ENCODE measurements at regions not wholly inside any gene's neighbourhood (a gene's known extent, or its start where the extent isn't known, plus 50 kb on each side); places are given as distances from the start of the nearest gene placed in this dataset.

GRCh38 chr2:217117523-217117922 is 257.7 kb upstream of the TNP1 start:
- H3K27ac ChIP-seq (ENCODE audit: low read depth in 1 of 2, low read length in 2 of 2): no peak overlapping the region
- H3K79me2 ChIP-seq (ENCODE audit: insufficient read depth, low read length): no peaks in the 10 kb centered on the region
- TF ChIP-seq, protein P1, sequence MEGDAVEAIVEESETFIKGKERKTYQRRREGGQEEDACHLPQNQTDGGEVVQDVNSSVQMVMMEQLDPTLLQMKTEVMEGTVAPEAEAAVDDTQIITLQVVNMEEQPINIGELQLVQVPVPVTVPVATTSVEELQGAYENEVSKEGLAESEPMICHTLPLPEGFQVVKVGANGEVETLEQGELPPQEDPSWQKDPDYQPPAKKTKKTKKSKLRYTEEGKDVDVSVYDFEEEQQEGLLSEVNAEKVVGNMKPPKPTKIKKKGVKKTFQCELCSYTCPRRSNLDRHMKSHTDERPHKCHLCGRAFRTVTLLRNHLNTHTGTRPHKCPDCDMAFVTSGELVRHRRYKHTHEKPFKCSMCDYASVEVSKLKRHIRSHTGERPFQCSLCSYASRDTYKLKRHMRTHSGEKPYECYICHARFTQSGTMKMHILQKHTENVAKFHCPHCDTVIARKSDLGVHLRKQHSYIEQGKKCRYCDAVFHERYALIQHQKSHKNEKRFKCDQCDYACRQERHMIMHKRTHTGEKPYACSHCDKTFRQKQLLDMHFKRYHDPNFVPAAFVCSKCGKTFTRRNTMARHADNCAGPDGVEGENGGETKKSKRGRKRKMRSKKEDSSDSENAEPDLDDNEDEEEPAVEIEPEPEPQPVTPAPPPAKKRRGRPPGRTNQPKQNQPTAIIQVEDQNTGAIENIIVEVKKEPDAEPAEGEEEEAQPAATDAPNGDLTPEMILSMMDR (IDR thresholded peaks at IDR 0.05): no peak
- H3K27ac Mint-ChIP-seq: no peak overlapping the region
- intact Hi-C loops (cut with micrococcal nuclease): no loop called here
- H3K27me3 Mint-ChIP-seq (ENCODE audit: low read depth in 3 of 3): peaks cover 4 to 17% (median 9%) of the 10 kb centered on the region in 3 donors
- WGBS (ENCODE audit: insufficient coverage): no CpG with 5 or more reads among the region's 1 CpG
- H3K4me1 Mint-ChIP-seq: no peaks in the 10 kb centered on the region
- no peaks in the 10 kb centered on the region for H3K36me3 Mint-ChIP-seq
- H4K20me1 ChIP-seq (ENCODE audit: insufficient read depth, low read length): no peaks in the 10 kb centered on the region
- H3K27me3 ChIP-seq (ENCODE audit: control insufficient read depth in 2 of 2, insufficient read depth in 2 of 2, low read length in 2 of 2): peaks cover 3 to 4% of the 10 kb centered on the region in 2 donors
- H3K4me3 Mint-ChIP-seq: no peak overlapping the region
- H3K9me3 Mint-ChIP-seq: peaks cover 0 to 2% (median 0%) of the 10 kb centered on the region in 7 donors
- H2AFZ ChIP-seq (ENCODE audit: insufficient read depth, low read depth, low read length, poor library complexity, severe bottlenecking): no peak overlapping the region
- H3K36me3 ChIP-seq (replicated peaks in 1 of 2; ENCODE audit: control insufficient read depth in 1 of 2, insufficient read depth in 2 of 2, low read length in 2 of 2): no peaks in the 10 kb centered on the region
- DNase-seq: no peak
- H3K4me3 ChIP-seq (replicated peaks in 1 of 3; ENCODE audit: low read depth in 2 of 3, low read length in 3 of 3): no peak overlapping the region
- H3K9me3 ChIP-seq (replicated peaks in 1 of 2; ENCODE audit: control insufficient read depth in 1 of 2, insufficient read depth in 1 of 2, low read length in 2 of 2): no peaks in the 10 kb centered on the region
- no peak overlapping the region for H3K4me2 ChIP-seq (replicated peaks; ENCODE audit: extremely low read depth, low read length, poor library complexity, severe bottlenecking)
- no peaks in the 10 kb centered on the region for H3K4me1 ChIP-seq (ENCODE audit: control insufficient read depth in 1 of 2, insufficient read depth in 2 of 2, low read length in 2 of 2)
- H3K9ac ChIP-seq (ENCODE audit: insufficient read depth, low read length, poor library complexity, severe bottlenecking): no peak overlapping the region

DNA sequence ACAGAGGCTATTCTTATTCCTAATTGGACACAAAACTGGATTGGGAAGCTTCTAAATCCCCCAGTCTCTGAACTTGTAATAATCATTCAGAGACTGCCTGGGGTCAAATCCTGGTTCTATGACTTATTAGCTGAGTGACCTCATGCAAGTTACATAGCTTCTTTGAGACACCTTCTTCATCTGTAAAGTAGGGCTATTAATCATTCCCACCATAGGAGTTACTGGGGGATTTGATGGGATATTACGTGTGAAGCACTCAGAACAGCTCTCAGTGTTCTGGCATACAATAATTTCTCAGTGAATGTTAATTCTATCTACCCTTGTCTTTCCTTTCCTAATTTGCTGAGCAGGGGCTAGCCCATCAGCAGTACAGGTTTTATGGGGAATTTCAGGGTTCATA is 256.7 kb upstream of the TNP1 start:
- H3K27me3 ChIP-seq (ENCODE audit: control insufficient read depth in 2 of 2, insufficient read depth in 2 of 2, low read length in 2 of 2): peaks cover 4 to 6% of the 10 kb centered on the region in 2 donors
- no peak overlapping the region for H3K4me3 Mint-ChIP-seq
- H3K4me3 ChIP-seq (replicated peaks in 1 of 3; ENCODE audit: low read depth in 2 of 3, low read length in 3 of 3): no peak overlapping the region
- no peak overlapping the region for H3K27ac ChIP-seq (ENCODE audit: low read depth in 1 of 2, low read length in 2 of 2)
- no peak overlapping the region for H3K9ac ChIP-seq (ENCODE audit: insufficient read depth, low read length, poor library complexity, severe bottlenecking)
- H4K20me1 ChIP-seq (ENCODE audit: insufficient read depth, low read length): no peaks in the 10 kb centered on the region
- no peaks in the 10 kb centered on the region for H3K79me2 ChIP-seq (ENCODE audit: insufficient read depth, low read length)
- H3K36me3 ChIP-seq (replicated peaks in 1 of 2; ENCODE audit: control insufficient read depth in 1 of 2, insufficient read depth in 2 of 2, low read length in 2 of 2): no peaks in the 10 kb centered on the region
- H3K36me3 Mint-ChIP-seq: no peaks in the 10 kb centered on the region
- peaks cover 0 to 2% (median 0%) of the 10 kb centered on the region in 7 donors for H3K9me3 Mint-ChIP-seq
- no CpG with 5 or more reads among the region's 1 CpG for WGBS (ENCODE audit: insufficient coverage)
- H3K9me3 ChIP-seq (replicated peaks in 1 of 2; ENCODE audit: control insufficient read depth in 1 of 2, insufficient read depth in 1 of 2, low read length in 2 of 2): no peaks in the 10 kb centered on the region
- intact Hi-C loops (cut with micrococcal nuclease): no loop called here
- H3K27ac Mint-ChIP-seq: no peak overlapping the region
- TF ChIP-seq, protein P1 (IDR thresholded peaks at IDR 0.05): no peak
- H3K4me1 ChIP-seq (ENCODE audit: control insufficient read depth in 1 of 2, insufficient read depth in 2 of 2, low read length in 2 of 2): no peaks in the 10 kb centered on the region
- H3K4me2 ChIP-seq (replicated peaks; ENCODE audit: extremely low read depth, low read length, poor library complexity, severe bottlenecking): no peak overlapping the region
- peaks cover 3 to 19% (median 8%) of the 10 kb centered on the region in 3 donors for H3K27me3 Mint-ChIP-seq (ENCODE audit: low read depth in 3 of 3)
- H3K4me1 Mint-ChIP-seq: no peaks in the 10 kb centered on the region
- H2AFZ ChIP-seq (ENCODE audit: insufficient read depth, low read depth, low read length, poor library complexity, severe bottlenecking): no peak overlapping the region
- no peak for DNase-seq

All from CD14-positive monocyte (primary cell).